Neural cell (in vitro differentiated cells): ENCODE measurements at regions not wholly inside any gene's neighbourhood (a gene's known extent, or its start where the extent isn't known, plus 50 kb on each side); places are given as distances from the start of the nearest gene placed in this dataset.

Source experiments
- CTCF ChIP-seq: fragments of 450-650 bp; IDR thresholded peaks from 2 replicates; pipeline ENCODE4 v1.5.1; 2014; ENCODE audit warnings: antibody characterized with exemption, mild to moderate bottlenecking, moderate library complexity; ENCODE audit not compliant: poor library complexity, severe bottlenecking
- EP300 ChIP-seq: fragments of 450-650 bp; conservative IDR thresholded peaks from 2 replicates; pipeline ENCODE4 v1.6.1; 2014; ENCODE audit warnings: antibody characterized with exemption, mild to moderate bottlenecking, moderate library complexity; ENCODE audit not compliant: poor library complexity, severe bottlenecking
- EZH2 ChIP-seq: fragments of 200-600, 300-800 bp; shearing (Covaris generic), sonication (generic); IDR thresholded peaks from 2 replicates; pipeline ENCODE4 v1.6.1; 2014; ENCODE audit warnings: antibody characterized with exemption, low read length, borderline replicate concordance, mild to moderate bottlenecking; ENCODE audit not compliant: insufficient read depth, poor library complexity, severe bottlenecking
- POLR2AphosphoS5 ChIP-seq: IDR thresholded peaks from 2 replicates; pipeline ENCODE4 v1.6.1; 2012
- RAD21 ChIP-seq: fragments of 450-650 bp; conservative IDR thresholded peaks from 2 replicates; pipeline ENCODE4 v1.6.1; 2014; ENCODE audit warnings: antibody characterized with exemption, mild to moderate bottlenecking, moderate library complexity
- REST ChIP-seq: IDR thresholded peaks from 2 replicates; pipeline ENCODE4 v1.6.1; 2012; ENCODE audit warnings: borderline replicate concordance
- SMC3 ChIP-seq: fragments of 450-650 bp; conservative IDR thresholded peaks from 2 replicates; pipeline ENCODE4 v1.6.1; 2014; ENCODE audit warnings: antibody characterized with exemption, mild to moderate bottlenecking, moderate library complexity; ENCODE audit not compliant: poor library complexity
- TAF1 ChIP-seq: IDR thresholded peaks from 2 replicates; pipeline ENCODE4 v1.6.1; 2012; ENCODE audit warnings: low read depth

- TF ChIP-seq CTCF (no peak), EZH2 (no peak), SMC3 (no peak), EP300 (no peak), POLR2AphosphoS5 (no peak), REST (no peak), RAD21 (no peak), TAF1 (no peak)
Observed at GRCh38 chr5:159488516-159488915, 158.2 kb upstream of the IL12B start.
